NCI-H1436 treated with DMSO at 0.1 percent for 48 hours (cell line): ENCODE measurements at regions not wholly inside any gene's neighbourhood (a gene's known extent, or its start where the extent isn't known, plus 50 kb on each side); places are given as distances from the start of the nearest gene placed in this dataset.

ENCODE experiments used
- DNase-seq: peaks from one replicate; lab custom pipeline; 2025; lab: John Stamatoyannopoulos, UW

DNA sequence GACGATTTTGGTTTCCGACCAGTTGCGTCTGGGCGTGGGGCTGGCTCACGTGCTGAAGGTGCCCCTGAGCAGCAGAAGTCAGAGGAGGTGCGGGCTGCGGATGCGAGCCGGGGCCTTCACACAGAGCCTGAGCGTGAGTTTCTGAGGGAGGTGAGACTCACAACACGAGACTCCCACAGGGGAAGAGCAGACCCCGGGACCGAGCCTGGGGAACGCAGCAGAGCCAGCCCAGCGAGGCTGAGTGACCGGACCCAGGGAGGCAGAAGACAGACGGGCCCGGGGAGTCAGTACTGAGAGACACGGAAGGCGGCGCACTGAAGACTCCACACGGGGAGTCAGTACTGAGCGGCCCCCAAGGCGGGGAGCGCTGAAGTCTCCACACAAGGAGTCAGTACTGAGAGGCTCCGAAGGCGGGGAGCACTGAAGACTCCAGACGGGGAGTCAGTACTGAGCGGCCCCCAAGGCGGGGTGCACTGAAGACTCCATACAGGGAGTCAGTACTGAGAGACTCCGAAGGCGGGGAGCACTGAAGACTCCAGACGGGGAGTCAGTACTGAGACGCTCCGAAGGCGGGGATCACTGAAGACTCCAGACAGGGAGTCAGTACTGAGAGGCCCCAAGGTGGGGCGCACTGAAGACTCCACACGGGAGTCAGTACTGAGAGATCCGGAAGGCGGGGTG lies 77.8 kb downstream of the DLL1 start:
- DNase-seq = no peak

DNA sequence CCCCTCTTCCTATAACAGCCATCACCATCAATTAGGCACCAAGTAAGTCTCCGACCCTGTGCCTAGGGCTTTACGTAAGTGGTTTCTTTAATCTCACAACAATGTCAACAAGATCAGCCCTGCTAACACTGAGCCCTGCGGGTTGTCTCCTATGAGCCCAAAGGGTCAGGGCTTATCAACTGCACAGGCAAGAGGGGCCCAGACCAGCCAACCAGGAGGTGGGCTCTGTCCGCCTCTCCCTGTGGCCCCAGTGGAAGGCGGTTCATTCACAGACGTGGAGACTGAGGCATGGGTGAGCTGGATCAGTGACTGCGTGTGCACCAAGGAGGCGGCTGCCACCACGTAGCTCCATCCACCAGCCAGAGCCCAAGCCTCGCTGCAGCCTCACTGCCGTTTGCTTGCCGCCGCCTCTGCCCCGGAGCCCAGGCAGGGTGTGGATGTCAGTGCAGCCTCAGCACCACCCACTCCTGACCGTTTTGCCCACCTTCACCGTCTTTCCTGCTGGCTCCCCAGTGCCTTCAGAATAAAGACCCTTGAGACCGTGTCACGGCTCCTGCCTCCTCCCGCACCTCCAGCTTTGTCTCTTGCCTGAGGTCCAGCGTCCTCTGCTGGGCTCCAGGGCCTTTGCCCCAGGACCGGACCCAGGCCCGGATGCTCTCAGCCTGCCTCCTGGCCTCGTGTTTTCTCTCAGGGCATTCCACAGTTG lies 78.7 kb downstream of the DLL1 start:
- DNase-seq = no peak

DNA sequence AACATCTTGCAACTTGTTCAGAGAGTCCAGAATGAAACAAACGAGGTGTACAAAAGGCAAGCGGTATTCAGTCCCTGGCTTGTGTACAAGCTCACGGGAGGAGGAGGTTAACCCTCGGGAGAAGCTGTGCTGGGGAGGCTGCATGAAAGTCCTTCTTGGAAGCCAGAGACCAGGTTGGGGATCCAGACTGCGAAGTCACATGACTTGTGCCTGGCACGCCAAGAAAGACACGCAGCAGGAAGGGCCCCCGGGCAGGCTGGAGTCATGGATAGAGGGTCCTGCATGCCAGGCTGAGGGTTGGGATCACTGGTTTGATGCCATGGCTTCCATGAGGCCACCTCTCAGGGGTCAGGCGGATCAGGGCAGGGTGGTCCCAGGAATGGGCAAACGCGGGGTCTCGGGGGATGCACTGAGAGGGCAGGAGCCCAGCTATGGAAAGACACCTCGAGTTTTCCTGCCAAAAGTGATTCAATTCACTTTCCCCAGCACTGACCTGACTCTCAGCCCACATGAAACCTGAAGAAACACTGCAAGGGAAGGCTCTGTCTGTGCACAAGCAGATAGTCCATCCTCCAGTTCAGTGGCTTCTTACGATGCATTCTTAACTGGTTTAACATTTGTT lies 79.4 kb downstream of the DLL1 start:
- no peak for DNase-seq

DNA sequence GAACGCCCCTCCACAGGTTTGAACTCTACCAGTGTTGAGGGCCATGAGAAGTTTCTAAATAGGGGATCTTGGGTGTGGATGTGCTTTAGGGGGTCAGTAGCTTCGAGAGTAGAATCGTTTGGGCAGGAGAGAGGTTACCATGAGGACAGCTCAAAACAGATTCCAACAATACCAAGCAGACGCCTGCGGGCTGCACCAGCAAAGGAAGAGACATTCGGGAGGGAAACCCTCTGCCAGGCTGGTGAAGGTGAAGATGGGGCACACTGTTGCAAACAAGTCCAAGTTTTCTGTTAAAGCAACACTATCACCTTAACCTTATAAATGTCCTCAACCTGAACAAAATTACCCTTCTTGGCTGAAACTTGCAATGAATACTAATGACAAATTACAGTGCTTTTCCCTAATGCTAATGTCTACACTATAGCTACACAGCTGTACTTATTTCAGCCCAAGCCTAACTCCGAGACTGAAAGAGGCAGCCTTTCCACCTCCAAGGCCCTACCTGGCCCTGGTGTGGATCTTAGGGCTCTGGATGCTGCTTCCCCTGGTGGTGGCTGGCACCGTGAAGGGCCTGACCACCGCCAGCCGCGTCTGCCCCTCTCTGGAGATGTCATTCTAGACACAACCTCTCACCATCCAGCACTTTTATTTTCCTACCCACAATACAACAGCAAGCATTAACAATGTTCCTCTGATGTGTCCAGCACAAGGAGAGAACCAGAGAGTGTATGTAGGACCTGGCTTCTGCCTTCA lies 80.1 kb downstream of the DLL1 start:
- no peak for DNase-seq

DNA sequence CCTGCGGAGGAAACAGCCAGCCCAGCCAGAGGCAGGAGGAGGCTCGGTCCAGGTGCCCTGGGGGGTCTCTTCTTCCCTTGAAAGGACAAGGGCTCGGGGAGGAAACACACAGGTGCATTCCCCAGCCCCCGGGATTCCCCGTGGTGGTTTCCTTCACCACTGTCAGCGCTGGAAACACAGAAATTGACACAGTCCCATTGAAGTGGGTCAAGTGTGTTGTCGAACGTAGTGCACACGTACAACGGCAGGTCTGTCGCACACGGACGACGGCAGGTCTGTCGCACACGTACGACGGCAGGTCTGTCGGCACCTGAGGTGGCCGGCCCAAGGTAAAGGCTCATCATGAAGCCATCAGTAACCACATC lies 80.9 kb downstream of the DLL1 start:
- no peak for DNase-seq

DNA sequence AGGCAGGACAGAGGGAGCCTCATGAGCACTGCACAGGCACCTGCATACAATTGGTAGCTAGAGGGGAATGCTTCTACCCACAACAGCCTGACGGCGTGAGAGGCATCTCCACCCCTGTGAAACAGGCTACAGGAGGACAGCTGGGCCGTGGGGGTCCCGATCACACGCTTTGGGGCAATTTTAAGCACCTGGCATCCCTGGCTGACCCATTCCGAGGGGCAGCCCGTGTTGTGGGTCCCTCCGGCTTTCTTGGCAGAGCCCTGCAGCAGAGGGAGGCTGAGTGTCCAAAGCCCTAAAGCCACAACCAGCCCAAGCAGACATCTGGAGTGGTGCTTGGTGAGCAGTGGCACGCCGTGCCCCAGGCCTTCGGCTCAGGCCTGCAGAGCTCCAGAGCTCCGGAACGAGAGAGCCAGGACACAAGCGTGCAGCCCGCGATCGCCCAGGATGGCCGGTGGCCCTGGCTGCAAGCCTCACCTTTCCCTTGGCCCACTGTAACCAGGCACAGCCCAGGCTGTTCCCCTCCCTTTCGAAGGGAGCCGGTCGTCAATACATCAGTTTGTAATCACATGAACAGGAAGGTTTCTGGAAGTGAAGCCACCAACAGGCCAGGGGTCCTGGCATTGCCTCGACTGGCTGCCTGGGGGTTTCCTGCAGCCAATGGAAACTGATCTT lies 81.4 kb downstream of the DLL1 start:
- DNase-seq = no peak

DNA sequence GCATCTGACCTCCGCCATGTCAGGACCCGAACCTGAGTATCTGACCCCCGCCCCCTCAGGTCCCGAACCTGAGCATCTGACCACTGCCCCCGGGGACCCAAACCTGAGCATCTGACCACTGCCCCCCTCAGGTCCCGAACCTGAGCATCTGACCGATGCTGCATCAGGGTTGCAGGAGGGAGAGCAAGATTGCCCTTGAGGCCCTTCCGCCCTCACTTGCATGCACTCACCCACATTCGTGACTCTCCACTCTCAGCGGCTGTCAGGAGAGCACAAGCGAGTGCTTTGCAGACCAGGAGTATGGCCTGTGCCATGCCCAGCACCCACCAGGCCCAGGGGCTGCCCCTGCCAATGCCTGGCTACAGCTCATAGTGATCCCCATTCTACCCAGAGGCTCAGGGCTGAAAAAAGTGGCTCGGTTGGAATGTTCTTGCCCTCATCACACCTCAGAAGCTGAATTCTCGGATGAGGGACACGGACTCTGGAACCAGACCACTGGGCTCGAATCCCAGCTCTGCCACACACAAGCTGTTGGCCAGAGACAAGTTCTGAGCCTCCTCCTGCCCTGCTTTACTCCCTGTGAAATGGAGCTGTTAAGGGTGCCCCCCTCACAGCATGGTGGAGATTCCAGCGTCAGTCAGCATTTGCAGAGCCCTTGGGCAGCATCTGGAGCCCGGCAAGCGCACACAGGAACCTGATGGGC lies 82.1 kb downstream of the DLL1 start:
- no peak for DNase-seq

DNA sequence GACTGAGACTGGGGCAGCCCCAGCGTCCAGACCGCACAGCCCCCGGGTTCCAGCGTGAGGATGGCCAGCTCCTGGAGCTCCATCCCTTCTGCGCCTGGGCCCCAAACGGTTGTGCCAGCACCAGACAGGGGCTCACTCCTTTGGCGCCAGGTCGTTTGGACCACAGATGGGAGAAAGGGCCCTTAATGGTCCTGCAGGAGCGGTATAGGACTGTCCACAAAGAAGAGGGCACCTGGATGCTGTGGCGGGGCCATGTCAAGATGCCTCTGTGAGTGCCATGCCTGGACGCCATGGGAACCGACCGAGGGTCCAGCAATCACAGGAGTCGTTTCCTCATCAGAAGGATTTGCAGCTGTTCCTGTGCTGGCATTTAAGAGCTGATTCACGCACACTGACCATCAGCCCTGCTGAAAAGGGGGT lies 82.7 kb downstream of the DLL1 start:
- DNase-seq = no peak

DNA sequence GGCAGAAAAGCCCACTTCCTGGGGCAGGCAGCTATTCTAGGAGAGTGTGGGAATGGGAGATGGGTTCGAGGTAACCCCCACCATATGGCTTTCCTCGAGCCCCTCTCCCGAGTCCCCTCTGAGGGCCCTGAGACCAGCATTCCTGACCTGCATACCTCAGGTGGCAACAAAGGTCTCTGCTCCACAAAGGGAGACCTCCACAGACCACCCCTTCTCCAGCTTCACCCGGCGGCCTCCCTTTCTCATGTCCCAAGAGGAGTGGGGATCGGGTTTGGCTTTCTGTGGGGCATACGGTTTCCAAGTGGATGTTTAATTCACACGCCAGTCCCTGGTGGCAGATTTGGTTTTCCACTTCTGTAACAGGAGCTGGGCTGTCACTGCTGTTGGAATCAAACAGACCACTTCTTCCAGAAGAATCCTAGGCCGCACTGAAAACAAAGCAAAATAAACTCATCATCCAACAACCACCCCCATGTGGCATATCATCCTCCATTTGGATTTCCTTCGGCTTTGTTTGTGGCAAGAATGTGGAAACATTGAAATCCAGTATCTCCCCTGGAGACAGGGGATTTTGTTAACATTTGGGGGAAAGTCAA lies 83.2 kb downstream of the DLL1 start:
- DNase-seq = no peak

DNA sequence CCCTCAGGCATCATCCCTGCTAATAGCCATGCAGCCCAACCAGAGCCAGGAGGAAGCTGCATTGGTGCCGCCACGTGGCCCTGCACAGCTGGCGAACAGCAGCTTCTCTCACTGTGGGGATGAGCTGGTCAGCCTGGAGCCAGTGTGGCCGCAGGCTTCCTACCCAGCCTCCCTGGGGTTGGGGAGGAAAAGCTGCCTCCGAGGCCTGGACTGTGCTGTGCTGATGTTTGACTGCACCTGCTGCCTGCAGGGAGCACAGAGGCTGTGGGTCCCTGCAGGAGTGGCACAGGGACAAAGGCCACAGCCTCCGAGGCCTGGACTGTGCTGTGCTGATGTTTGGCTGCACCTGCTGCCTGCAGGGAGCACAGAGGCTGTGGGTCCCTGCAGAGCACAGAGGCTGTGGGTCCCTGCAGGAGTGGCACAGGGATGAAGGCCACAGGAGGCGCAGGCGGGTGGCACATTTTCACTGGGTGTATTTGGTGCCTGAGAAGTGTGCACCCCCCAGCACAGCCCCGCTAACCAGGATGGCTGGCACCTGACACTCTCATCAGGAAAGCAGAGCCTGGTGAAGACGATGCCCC lies 83.9 kb downstream of the DLL1 start:
- no peak for DNase-seq

DNA sequence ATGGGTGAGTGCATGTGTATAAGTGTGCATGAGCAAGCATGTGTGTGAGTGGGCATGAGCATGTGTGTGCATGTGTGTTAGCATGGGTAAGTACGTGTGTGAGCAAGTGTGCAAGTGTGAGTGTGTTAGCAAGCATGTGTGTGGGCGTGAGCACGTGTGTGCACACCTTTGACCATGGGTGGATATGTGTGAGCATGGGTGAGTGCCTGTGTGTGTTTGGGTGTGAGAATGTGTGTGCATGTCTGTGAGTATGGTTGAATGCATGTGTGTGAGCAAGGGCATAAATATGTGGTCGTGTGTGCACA lies 84.6 kb downstream of the DLL1 start:
- no peak for DNase-seq

DNA sequence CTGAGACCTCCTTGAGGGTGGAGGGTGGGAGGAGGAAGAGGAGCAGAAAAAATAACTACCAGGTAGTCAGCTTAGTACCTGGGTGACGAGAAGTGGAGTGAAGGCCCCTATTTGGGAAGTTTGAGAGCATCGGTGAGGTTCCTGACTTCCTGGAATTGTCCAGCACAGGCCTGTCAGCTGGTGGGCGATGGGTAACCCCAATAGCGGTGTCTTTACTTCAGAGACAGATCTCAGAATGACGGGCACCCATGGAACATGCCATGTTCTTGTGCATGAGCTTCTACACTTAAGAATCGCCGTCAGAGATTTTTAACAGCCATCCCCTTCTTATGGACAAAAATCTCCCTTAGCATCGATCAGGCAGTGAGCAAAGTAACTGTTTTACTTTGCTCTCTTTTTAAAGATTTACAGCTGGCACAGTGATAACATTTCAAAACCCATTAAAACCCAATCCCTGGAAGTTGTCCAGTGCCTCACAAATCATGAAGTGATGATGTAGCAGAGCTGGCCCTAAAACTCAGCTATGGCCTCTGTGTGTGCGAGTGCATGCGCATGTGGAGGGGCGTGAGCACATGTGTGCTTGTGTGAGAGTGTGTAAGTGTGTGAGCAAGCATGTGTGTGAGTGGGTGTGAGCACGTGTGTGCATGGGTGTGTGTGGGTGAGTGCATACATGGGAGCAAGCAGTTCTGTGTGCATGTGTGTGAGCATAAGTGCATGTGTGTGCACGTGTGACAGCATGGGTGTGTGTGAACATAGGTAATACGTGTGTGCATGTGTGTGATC lies 85.2 kb downstream of the DLL1 start:
- DNase-seq = no peak

DNA sequence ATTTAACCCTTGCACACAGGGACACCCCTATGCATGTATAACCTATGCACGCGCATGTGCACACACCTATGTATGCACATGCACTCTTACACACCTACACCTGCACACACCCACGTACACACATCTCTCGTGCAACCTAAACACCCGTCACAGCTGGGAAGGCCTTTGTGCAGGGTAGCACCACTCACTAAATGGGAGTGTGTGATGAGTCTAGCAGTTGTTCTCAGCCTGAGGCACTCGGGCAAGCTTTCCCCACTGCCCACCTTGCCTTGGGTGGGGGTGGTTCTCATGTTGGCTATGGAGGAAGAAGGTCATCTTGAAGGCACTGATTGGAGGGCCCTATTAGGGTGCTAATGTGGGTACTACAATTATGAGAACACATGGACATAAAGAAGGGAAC lies 85.8 kb downstream of the DLL1 start:
- DNase-seq = no peak

DNA sequence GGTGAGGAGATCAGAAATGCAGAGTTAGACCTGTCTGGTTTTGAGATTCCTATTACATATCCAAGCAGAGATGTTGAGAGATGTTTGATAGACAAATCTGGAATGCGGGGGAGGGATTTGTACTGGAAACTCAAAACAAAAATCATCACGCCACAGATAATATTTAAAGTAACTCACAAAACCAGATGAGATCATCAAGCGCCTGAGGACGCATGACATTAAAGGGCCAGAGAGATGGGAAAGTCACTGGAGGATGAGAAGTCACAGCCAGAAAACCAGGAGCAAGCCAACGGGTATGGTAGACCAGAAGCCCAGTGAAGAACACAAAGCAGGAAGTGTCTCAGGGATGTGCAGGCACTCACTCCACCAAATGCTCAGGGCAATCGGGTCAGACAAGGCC lies 87.7 kb downstream of the DLL1 start:
- no peak for DNase-seq

DNA sequence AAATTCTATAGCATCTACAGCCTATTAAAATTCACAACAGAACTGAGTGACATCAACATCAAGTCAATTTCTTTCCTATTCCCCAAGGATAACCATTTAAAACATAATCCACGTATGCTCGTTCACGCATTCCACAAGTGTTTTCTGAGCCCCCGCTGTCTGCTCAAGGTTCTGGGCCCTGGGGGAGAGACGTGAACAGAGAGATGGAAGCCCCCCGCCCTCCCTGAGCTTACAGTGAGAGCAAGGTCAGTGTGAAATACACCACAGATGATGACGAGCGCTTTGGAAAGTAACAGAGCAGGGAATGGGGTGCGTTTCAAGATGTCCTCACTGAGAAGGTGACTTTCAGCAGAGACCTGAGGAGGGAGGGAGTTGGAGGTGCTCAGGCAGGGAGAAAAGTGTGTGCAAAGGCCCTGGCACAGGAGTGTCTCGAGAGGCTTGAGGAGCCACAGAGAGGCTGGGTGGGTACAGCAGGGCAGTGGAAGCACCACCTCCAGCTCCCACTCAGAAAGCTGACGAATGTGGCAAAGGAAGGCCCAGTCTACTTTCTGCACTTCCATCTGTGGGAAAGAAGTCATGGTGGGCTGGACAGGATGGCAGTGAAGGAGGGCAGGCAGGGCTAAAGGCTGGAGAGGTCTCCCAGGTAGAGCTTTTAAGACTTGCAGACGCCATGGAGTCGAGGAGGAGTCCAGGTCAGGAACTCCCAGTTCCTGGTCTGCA lies 88.3 kb downstream of the DLL1 start:
- no peak for DNase-seq

DNA sequence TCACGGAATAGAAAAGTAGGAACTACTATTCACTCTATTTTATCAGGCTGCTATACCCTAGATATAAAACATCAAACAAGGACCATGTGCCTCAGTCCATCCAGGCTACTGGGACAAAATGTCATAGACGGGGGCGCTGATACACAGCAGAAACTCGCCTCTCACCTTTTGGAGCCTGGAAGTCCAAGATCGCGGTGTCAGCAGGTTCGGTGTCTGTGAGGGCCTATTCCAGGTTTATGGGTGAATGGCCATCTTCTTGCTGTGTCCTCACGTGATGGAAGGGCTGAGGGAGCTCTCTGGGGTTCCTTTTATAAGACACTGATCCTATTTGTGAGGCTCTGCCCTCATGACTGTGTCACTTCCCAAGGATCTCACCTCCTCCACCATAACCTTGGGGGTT lies 89.5 kb downstream of the DLL1 start:
- no peak for DNase-seq

DNA sequence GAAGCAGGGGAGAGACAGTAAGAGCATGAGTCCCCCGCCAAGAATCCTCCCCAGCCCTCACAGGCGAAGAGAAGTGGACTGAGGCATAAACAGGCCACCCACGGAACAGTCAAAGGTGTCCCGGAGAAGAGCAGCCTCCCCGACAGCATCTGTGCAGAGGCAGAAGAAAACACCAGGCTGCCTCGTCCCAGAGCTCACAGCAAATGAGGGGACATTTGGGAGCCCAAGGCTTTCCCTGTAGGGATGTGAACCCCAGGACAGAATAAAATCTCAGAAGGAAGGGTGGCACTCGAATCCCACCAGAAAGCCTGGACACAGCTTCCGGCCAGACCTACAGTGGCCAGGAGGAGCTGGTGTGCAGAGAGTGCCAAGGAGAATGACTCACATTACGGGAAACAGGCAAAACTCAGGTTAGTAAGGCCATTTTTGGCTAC lies 90.4 kb downstream of the DLL1 start:
- no peak for DNase-seq

DNA sequence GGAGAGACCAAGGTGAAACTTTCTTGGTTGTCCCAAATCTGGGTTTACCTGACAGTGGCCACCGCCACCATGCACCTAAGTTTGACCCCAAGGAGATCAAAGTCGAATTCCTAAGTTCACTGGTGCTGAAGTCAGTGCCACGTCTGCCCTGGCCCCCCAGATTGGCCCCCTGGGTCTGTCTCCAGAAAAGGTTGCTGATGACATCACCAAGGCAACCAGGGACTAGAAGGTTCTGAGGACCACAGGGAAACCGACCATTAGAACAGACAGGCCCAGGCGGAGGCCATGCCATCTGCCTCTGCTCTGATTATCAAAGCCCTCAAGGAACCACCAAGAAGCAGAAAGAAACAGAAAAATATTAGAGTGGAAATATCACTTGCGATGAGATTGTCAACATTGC lies 91.2 kb downstream of the DLL1 start:
- no peak for DNase-seq

DNA sequence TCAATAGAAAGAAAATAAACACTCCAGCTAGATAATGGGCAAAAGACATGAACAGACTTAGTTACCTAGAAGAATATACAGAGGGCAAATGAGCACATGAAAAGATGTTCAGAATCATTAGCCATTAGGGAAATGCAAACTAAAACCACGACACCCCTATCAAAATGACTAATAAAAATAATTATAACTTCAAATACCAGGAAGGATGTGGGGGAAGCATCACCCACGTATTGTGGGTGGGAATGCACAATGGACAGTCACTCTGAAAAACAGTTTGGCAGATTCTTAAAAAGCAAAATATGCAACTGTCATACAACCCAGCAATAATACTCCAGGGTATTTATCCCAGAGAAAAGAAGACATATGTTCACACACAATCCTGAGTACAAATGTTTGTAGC lies 92.6 kb downstream of the DLL1 start:
- DNase-seq = no peak
